Stomach (tissue), 8 donors: ENCODE measurements at regions not wholly inside any gene's neighbourhood (a gene's known extent, or its start where the extent isn't known, plus 50 kb on each side); places are given as distances from the start of the nearest gene placed in this dataset.

Experiments used
- DNase-seq, 2 donors: peaks; one replicate each; pipeline versions ENCODE4 v3.0.0 to v3.0.0-alpha.2; 2013 to 2019
- H3K27ac ChIP-seq, 5 donors: fragments of 200-600 bp in 4 of 5; sonication (generic) in 4 of 5; one replicate each; pipeline ENCODE4 v1.5.1; 2013 to 2019; ENCODE audit warnings: mild to moderate bottlenecking in 1 of 5, moderate library complexity in 1 of 5
- H3K27me3 ChIP-seq, 3 donors: fragments of 200-600 bp; sonication (generic); one replicate each; pipeline ENCODE4 v1.5.1; 2017 to 2019; ENCODE audit warnings: mixed run types in 1 of 3
- H3K36me3 ChIP-seq, 4 donors: fragments of 200-600 bp; sonication (generic); 1 replicate in 3 of 4; 2 replicates in 1 of 4; pipeline ENCODE4 v1.5.1; 2016 to 2019
- H3K4me1 ChIP-seq, 4 donors: fragments of 200-600 bp; sonication (generic); one replicate each; pipeline ENCODE4 v1.5.1; 2016 to 2019
- H3K4me3 ChIP-seq, 4 donors: fragments of 200-600 bp; sonication (generic) in 3 of 4; one replicate each; pipeline ENCODE4 v1.5.1; 2016 to 2019; ENCODE audit warnings: mild to moderate bottlenecking in 1 of 4
- H3K9me3 ChIP-seq, 4 donors: fragments of 200-600 bp; sonication (generic); one replicate each; pipeline ENCODE4 v1.5.1; 2016 to 2019
- EP300 ChIP-seq: sonication (generic); formaldehyde crosslinking; IDR thresholded peaks from one replicate; pipeline ENCODE4 v1.6.1; 2017; ENCODE audit warnings: antibody characterized with exemption
- POLR2A ChIP-seq, 4 donors: fragments of 450-650 bp; IDR thresholded peaks; one replicate each; pipeline ENCODE4 v1.6.1; 2016; ENCODE audit warnings: antibody characterized with exemption in 4 of 4, control low read depth in 2 of 4, mild to moderate bottlenecking in 1 of 4, moderate library complexity in 1 of 4
- POLR2AphosphoS5 ChIP-seq, 3 donors: sonication (generic); formaldehyde crosslinking; IDR thresholded peaks; one replicate each; pipeline ENCODE4 v1.6.1; 2016; ENCODE audit warnings: antibody characterized with exemption in 3 of 3
- WGBS, 5 donors: extraction: QIAGEN DNeasy Blood & Tissue Kit in 3 of 5; methylation state at CpG; one replicate each; pipeline versions ENCODE4 v1.1.5 to v1.1.7; 2013 to 2018; 5-methylcytosine and 5-hydroxymethylcytosine counted together
- intact Hi-C: fragments of 100-400 bp; cut with DNase I; formaldehyde crosslinking; loops from one replicate; pipeline ENCODE4 v1.15.1; 2023; ENCODE audit warnings: low total_unique reads
- TF ChIP-seq, protein P1 (sequence below), 7 experiments: fragments of 450-650 bp in 4 of 7; fragments of 200-600 bp in 3 of 7; sonication (generic) in 3 of 7; IDR thresholded peaks; one replicate each; pipeline ENCODE4 v1.5.1; 2016 to 2019; ENCODE audit warnings: antibody characterized with exemption in 7 of 7, control low read depth in 2 of 7, mild to moderate bottlenecking in 1 of 7
- donor health status: healthy with polysubstance abuse.
- donor health status: Bipolar disorder and iron deficiency.
- donor health status: healthy.

- no peak for TF ChIP-seq POLR2A (IDR thresholded peaks at IDR 0.05)
- TF ChIP-seq, protein P1, sequence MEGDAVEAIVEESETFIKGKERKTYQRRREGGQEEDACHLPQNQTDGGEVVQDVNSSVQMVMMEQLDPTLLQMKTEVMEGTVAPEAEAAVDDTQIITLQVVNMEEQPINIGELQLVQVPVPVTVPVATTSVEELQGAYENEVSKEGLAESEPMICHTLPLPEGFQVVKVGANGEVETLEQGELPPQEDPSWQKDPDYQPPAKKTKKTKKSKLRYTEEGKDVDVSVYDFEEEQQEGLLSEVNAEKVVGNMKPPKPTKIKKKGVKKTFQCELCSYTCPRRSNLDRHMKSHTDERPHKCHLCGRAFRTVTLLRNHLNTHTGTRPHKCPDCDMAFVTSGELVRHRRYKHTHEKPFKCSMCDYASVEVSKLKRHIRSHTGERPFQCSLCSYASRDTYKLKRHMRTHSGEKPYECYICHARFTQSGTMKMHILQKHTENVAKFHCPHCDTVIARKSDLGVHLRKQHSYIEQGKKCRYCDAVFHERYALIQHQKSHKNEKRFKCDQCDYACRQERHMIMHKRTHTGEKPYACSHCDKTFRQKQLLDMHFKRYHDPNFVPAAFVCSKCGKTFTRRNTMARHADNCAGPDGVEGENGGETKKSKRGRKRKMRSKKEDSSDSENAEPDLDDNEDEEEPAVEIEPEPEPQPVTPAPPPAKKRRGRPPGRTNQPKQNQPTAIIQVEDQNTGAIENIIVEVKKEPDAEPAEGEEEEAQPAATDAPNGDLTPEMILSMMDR (IDR thresholded peaks at IDR 0.05): no peak
- no peak for TF ChIP-seq EP300
- TF ChIP-seq POLR2AphosphoS5 (IDR thresholded peaks at IDR 0.05): no peak
- WGBS, 5 donors: 81 to 90% (median 87%) methylated on average over 5 of the region's 5 CpGs
- H3K4me1 ChIP-seq: peaks cover 0 to 17% (median 5%) of the 10 kb centered on the region in 4 donors
- H3K27ac ChIP-seq: no peak overlapping the region
- DNase-seq: no peak
- no peak overlapping the region for H3K4me3 ChIP-seq
- no peaks in the 10 kb centered on the region for H3K36me3 ChIP-seq
- intact Hi-C loops: no loop called here
- H3K9me3 ChIP-seq: no peaks in the 10 kb centered on the region
- H3K27me3 ChIP-seq: no peaks in the 10 kb centered on the region
Observed at GRCh38 chr9:79985772-79986171, 414.0 kb downstream of the TLE4 start.

- Histone ChIP-seq H3K4me1 (peaks cover 0 to 13% (median 3%) of the 10 kb centered on the region in 4 donors), H3K36me3 (no peaks in the 10 kb centered on the region), H3K9me3 (no peaks in the 10 kb centered on the region), H3K27me3 (no peaks in the 10 kb centered on the region), H3K27ac (no peak overlapping the region), H3K4me3 (no peak overlapping the region)
- no peak for TF ChIP-seq POLR2A (IDR thresholded peaks at IDR 0.05)
- TF ChIP-seq EP300: no peak
- TF ChIP-seq, protein P1 (IDR thresholded peaks at IDR 0.05): no peak
- no peak for TF ChIP-seq POLR2AphosphoS5 (IDR thresholded peaks at IDR 0.05)
- no peak for DNase-seq
- WGBS, 5 donors: 92 to 95% (median 94%) methylated on average over 7 of the region's 7 CpGs
- intact Hi-C loops: no loop called here
Observed at GRCh38 chr9:79985264-79985663, 413.5 kb downstream of the TLE4 start.

DNA sequence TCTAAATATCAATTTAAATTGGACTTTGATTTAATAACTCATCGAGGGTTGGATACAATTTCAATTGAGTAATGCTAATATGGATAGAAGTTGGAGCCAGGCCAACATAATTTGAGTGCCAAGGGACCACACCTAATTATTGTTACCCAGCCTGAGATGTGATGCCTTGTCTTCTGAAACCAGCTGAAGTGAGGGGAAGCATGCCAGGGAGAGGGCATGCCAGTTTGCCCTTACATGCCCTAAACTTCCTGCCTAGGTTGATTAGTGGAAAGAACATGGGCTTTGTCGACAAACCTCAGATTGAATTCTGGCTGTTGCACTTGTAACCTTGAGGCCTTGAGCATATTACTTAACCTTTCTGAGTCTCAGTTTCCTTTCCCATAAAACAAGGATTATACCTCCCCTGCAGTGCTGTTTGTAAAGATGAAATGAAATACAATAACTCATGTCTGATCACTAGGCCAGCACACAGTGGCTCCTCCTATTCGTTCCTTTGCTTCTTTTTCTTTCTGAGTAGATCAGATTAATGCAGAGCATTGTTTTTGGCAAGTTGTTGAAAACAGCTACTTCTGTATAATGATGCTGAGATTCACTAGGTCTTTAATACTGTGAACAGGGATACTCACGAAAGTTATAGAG is 412.8 kb downstream of the TLE4 start:
- WGBS, 5 donors: 35 to 62% (median 45%) methylated on average over 4 of the region's 4 CpGs
- Histone ChIP-seq H3K4me3 (no peak overlapping the region), H3K27ac (no peak overlapping the region), H3K36me3 (no peaks in the 10 kb centered on the region), H3K9me3 (no peaks in the 10 kb centered on the region), H3K27me3 (no peaks in the 10 kb centered on the region), H3K4me1 (peaks cover 0 to 6% (median 0%) of the 10 kb centered on the region in 4 donors)
- peak in 1 of 2 donors; percentile 34 for DNase-seq
- TF ChIP-seq POLR2A (IDR thresholded peaks at IDR 0.05) (no peak), POLR2AphosphoS5 (IDR thresholded peaks at IDR 0.05) (no peak), EP300 (no peak)
- TF ChIP-seq, protein P1 (IDR thresholded peaks at IDR 0.05): no peak
- intact Hi-C loops: no loop called here

GRCh38 chr9:79980432-79980831 is 408.7 kb downstream of the TLE4 start:
- DNase-seq: no peak
- Histone ChIP-seq H3K27ac (no peak overlapping the region), H3K4me1 (peaks cover 0 to 18% (median 6%) of the 10 kb centered on the region in 4 donors), H3K27me3 (no peaks in the 10 kb centered on the region), H3K36me3 (no peaks in the 10 kb centered on the region), H3K9me3 (no peaks in the 10 kb centered on the region), H3K4me3 (no peak overlapping the region)
- TF ChIP-seq EP300: no peak
- no peak for TF ChIP-seq POLR2A (IDR thresholded peaks at IDR 0.05)
- TF ChIP-seq, protein P1 (IDR thresholded peaks at IDR 0.05): no peak
- no peak for TF ChIP-seq POLR2AphosphoS5 (IDR thresholded peaks at IDR 0.05)
- intact Hi-C loops: no loop called here
- WGBS, 5 donors: 64 to 79% (median 73%) methylated on average over 3 of the region's 3 CpGs
